Loucy (cell line): ENCODE measurements at regions not wholly inside any gene's neighbourhood (a gene's known extent, or its start where the extent isn't known, plus 50 kb on each side); places are given as distances from the start of the nearest gene placed in this dataset.

Source experiments
- EZH2phosphoT487 ChIP-seq: fragments of 200-600 bp; IDR thresholded peaks from 2 replicates; pipeline ENCODE4 v1.6.1; 2018; ENCODE audit warnings: antibody characterized with exemption, mild to moderate bottlenecking, moderate library complexity, borderline replicate concordance
- TF ChIP-seq, protein P1 (sequence below): fragments of 200-600 bp; sonication (generic); conservative IDR thresholded peaks from 2 replicates; pipeline ENCODE4 v1.5.1; 2014; ENCODE audit warnings: mild to moderate bottlenecking, antibody characterized with exemption, low read length

DNA sequence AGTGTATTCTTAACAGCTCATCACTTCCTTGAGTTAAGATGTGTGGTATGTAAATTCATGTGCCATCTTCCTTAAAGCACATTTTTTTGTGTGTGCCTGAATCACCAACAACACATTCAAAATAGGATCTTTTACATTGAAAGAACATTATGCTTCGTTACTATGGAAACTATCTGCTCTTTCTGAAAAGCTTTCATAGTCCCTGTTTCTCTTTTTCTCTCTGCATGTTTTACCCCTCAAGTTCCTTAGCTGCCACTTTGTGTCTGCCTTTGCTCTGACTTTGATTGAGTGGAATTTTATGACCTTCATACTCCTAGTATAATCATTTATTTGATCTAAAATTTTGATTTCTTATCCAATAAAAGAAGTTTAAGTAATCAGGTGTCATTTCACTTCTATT lies 880.3 kb upstream of the FOXG1 start:
- TF ChIP-seq, protein P1, sequence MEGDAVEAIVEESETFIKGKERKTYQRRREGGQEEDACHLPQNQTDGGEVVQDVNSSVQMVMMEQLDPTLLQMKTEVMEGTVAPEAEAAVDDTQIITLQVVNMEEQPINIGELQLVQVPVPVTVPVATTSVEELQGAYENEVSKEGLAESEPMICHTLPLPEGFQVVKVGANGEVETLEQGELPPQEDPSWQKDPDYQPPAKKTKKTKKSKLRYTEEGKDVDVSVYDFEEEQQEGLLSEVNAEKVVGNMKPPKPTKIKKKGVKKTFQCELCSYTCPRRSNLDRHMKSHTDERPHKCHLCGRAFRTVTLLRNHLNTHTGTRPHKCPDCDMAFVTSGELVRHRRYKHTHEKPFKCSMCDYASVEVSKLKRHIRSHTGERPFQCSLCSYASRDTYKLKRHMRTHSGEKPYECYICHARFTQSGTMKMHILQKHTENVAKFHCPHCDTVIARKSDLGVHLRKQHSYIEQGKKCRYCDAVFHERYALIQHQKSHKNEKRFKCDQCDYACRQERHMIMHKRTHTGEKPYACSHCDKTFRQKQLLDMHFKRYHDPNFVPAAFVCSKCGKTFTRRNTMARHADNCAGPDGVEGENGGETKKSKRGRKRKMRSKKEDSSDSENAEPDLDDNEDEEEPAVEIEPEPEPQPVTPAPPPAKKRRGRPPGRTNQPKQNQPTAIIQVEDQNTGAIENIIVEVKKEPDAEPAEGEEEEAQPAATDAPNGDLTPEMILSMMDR = no peak
- no peak for TF ChIP-seq EZH2phosphoT487
